Small intestine (tissue), 7 donors: ENCODE measurements at regions not wholly inside any gene's neighbourhood (a gene's known extent, or its start where the extent isn't known, plus 50 kb on each side); places are given as distances from the start of the nearest gene placed in this dataset.

ENCODE experiments used
- DNase-seq, 2 donors: peaks; one replicate each; pipeline versions ENCODE4 v3.0.0 to v3.0.0-alpha.2; 2013
- FAIRE-seq: peaks from 2 replicates; lab custom pipeline; 2012; peaks lifted over from hg19 to GRCh38; lab: Jason Lieb, UNC
- H3K27ac ChIP-seq, 3 donors: one replicate each; pipeline ENCODE4 v1.5.1; 2013; ENCODE audit warnings: low read length in 2 of 3, mild to moderate bottlenecking in 2 of 3, control low read depth in 1 of 3, inconsistent platforms in 1 of 3, low read depth in 1 of 3, moderate library complexity in 1 of 3
- H3K27me3 ChIP-seq, 3 donors: one replicate each; pipeline ENCODE4 v1.6.1; 2013; ENCODE audit warnings: low read length in 3 of 3, inconsistent platforms in 1 of 3; ENCODE audit not compliant: control insufficient read depth in 3 of 3, insufficient read depth in 3 of 3
- H3K36me3 ChIP-seq, 3 donors: one replicate each; pipeline ENCODE4 v1.6.1; 2013; ENCODE audit warnings: low read length in 3 of 3, inconsistent platforms in 1 of 3, low read depth in 1 of 3, mild to moderate bottlenecking in 1 of 3, moderate library complexity in 1 of 3; ENCODE audit not compliant: control insufficient read depth in 3 of 3, insufficient read depth in 2 of 3
- H3K4me1 ChIP-seq, 3 donors: one replicate each; pipeline ENCODE4 v1.6.1; 2013; ENCODE audit warnings: low read length in 2 of 3, inconsistent platforms in 1 of 3, low read depth in 1 of 3, mild to moderate bottlenecking in 1 of 3, moderate library complexity in 1 of 3; ENCODE audit not compliant: control insufficient read depth in 3 of 3, insufficient read depth in 2 of 3
- H3K4me3 ChIP-seq, 3 donors: one replicate each; pipeline ENCODE4 v1.5.1; 2013; ENCODE audit warnings: low read length in 3 of 3, control low read depth in 1 of 3, inconsistent platforms in 1 of 3, low read depth in 1 of 3, mild to moderate bottlenecking in 1 of 3, moderate library complexity in 1 of 3
- H3K9me3 ChIP-seq, 2 donors: one replicate each; pipeline ENCODE4 v1.6.1; 2013; ENCODE audit warnings: low read depth in 1 of 2, low read length in 1 of 2; ENCODE audit not compliant: control insufficient read depth in 2 of 2, insufficient read depth in 1 of 2
- WGBS, 3 donors: extraction: QIAGEN DNeasy Blood & Tissue Kit; methylation state at CpG; one replicate each; pipeline ENCODE4 v1.1.7; 2013; 5-methylcytosine and 5-hydroxymethylcytosine counted together
- donor health status: healthy with polysubstance abuse.
- donor health status: control.
- donor health status: control.
- donor health status: Bipolar disorder and iron deficiency.
- donor health status: healthy.

DNA sequence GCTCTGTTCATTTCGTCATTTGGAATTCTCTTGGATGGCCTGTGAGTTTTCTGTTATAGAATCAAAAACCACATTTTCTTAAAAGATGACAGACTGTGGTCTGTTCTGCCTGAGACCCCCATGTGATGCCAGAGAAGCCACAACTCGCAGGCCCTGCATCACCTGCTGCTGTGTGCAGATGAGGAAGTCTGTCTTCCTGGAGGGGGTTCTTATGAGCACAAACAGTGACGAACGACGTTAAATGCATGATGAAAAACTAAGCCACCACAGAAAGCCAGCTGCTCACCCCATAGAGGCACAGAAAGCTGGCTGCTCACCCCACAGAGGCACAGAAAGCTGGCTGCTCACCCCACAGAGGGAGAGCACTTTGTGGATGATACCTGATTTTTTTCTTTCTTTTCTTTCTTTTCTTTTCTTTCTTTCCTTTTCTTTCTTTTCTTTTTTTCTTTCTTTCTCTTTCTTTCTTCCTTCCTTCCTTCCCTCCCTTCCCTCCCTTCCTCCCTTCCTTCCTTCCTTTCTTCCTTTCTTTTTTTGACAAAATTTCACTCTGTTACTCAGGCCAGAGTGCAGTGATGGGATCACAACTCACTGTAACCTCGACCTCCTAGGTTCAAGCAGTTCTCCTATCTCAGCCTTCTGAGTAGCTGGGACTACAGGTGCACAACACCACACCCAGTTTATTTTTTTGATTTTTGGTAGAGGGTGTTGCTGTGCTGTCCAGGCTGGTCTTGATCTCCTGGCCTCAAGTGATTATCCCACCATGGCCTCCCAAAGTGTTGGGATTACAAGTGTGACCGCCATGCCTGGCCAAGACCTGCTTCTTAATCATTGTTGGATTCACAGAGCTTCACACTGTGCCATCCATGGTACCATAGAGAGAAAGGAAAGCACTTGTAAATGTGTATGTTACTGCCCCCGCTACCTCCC is 1191.4 kb downstream of the UQCRFS1 start:
- no peaks in the 10 kb centered on the region for H3K27me3 ChIP-seq
- H3K4me3 ChIP-seq, result no peak overlapping the region
- WGBS, 3 donors, result 54 to 70% (median 68%) methylated on average over 8 of the region's 8 CpGs
- no peaks in the 10 kb centered on the region for H3K4me1 ChIP-seq
- no peak overlapping the region for H3K27ac ChIP-seq
- FAIRE-seq (no peak), DNase-seq (no peak)
- peaks cover 0 to 1% of the 10 kb centered on the region in 2 donors for H3K9me3 ChIP-seq
- H3K36me3 ChIP-seq, result no peaks in the 10 kb centered on the region

DNA sequence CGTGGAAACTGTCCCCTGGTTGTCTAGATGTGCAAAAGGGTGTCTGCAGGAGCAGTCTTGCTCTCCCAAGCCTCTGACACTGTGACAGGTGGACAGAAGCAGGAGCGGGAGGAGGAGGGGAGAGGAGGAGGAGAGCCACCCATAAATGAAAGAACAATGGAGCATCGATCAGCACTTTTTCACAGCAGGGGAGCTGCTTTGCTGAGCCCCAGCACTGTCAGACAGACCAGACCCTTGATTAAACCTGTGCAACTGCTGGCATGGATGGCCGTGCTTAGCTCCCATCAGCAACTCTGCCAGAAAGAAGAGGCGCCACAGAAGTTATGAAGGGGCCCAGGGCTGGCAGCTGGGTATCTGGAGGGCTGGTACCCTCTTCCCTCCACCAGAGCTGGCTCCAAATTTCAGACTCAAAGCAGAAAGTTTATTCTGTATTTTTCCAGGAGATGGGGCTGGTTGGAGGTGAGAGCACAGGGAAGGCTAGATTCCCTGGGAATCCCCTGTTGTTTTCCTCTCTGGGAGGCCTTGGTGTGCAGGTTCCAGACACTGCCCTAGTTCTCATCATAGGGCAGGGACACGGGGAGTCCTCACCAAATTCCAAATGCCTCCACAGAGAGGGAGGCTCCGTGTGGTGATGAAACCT is 1192.2 kb downstream of the UQCRFS1 start:
- H3K36me3 ChIP-seq, result no peaks in the 10 kb centered on the region
- no peaks in the 10 kb centered on the region for H3K27me3 ChIP-seq
- peaks cover 0 to 1% of the 10 kb centered on the region in 2 donors for H3K9me3 ChIP-seq
- H3K27ac ChIP-seq, result no peak overlapping the region
- 39 to 62% (median 39%) methylated on average over 7 of the region's 7 CpGs for WGBS, 3 donors
- no peak for DNase-seq
- no peaks in the 10 kb centered on the region for H3K4me1 ChIP-seq
- no peak overlapping the region for H3K4me3 ChIP-seq
- FAIRE-seq, result no peak

DNA sequence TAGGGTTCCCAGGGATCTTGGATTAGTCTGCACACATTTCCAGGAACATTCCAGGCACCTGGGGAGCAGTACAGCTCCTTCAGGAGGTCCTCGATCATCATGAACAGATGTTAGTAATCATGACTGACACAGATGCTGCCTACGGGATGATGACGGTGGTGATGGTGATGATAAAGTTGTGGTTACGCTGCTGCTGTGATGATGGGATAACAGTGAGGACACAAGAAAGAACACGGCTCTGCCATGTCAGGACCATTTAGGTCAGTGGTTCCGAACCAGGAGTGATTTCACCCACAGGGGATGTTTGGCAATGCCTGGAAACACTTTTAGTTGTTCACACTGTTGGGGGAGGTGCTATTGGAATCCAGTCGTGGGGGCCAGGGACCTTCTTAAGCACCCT is 1193.0 kb downstream of the UQCRFS1 start:
- FAIRE-seq (no peak), DNase-seq (no peak)
- 74 to 78% (median 75%) methylated on average over 7 of the region's 7 CpGs for WGBS, 3 donors
- no peaks in the 10 kb centered on the region for H3K27me3 ChIP-seq
- H3K36me3 ChIP-seq, result no peaks in the 10 kb centered on the region
- peaks cover 0 to 1% of the 10 kb centered on the region in 2 donors for H3K9me3 ChIP-seq
- H3K4me3 ChIP-seq, result no peak overlapping the region
- H3K27ac ChIP-seq, result no peak overlapping the region
- no peaks in the 10 kb centered on the region for H3K4me1 ChIP-seq

DNA sequence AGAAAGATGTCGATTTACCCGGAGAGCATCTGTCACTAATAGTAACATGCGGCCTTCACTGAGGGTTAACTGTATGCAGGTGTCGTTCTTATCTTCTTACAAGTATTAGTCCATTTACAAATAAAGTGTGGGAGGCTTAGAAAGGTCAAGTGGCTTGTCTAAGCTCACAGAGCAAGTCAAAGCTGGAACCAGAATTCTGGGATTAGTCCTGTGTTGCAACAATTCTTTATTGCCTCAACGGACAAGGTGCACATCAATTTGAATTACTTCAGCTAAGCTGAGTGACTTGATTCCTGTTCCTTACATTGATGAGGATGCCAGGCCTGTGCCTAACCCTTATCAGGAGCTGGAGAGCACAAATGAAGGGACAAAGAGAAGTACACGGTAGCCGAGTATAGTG is 1193.6 kb downstream of the UQCRFS1 start:
- Histone ChIP-seq H3K36me3 (no peaks in the 10 kb centered on the region), H3K4me3 (no peak overlapping the region), H3K4me1 (no peaks in the 10 kb centered on the region), H3K27me3 (no peaks in the 10 kb centered on the region), H3K27ac (no peak overlapping the region), H3K9me3 (peaks cover 0 to 1% of the 10 kb centered on the region in 2 donors)
- no peak for FAIRE-seq
- DNase-seq, result no peak
- 63 to 67% (median 63%) methylated on average over 7 of the region's 7 CpGs for WGBS, 3 donors

DNA sequence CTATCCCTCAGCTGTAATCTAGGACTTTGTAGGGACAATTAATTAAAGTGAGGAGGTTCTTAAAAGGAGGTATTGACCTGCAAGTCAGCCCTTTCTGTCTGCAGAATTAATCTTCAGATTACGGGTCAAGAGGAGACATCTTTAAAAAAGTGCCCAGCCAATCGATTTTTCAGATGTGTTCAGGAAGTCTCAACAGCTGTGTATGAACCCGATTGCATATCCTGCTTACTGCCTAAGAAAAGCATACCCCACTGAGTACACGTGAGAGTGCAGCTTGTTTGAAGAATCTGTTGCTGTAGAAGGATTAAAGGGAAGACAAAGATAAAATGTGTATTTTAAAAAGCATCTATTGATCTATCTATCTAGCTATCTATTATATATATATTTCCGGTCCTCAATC is 1194.5 kb downstream of the UQCRFS1 start:
- Histone ChIP-seq H3K4me3 (no peak overlapping the region), H3K36me3 (no peaks in the 10 kb centered on the region), H3K9me3 (peaks cover 0 to 1% of the 10 kb centered on the region in 2 donors), H3K27me3 (no peaks in the 10 kb centered on the region), H3K4me1 (no peaks in the 10 kb centered on the region), H3K27ac (no peak overlapping the region)
- FAIRE-seq (no peak), DNase-seq (no peak)
- WGBS, 3 donors, result 47 to 62% (median 55%) methylated on average over 5 of the region's 5 CpGs

DNA sequence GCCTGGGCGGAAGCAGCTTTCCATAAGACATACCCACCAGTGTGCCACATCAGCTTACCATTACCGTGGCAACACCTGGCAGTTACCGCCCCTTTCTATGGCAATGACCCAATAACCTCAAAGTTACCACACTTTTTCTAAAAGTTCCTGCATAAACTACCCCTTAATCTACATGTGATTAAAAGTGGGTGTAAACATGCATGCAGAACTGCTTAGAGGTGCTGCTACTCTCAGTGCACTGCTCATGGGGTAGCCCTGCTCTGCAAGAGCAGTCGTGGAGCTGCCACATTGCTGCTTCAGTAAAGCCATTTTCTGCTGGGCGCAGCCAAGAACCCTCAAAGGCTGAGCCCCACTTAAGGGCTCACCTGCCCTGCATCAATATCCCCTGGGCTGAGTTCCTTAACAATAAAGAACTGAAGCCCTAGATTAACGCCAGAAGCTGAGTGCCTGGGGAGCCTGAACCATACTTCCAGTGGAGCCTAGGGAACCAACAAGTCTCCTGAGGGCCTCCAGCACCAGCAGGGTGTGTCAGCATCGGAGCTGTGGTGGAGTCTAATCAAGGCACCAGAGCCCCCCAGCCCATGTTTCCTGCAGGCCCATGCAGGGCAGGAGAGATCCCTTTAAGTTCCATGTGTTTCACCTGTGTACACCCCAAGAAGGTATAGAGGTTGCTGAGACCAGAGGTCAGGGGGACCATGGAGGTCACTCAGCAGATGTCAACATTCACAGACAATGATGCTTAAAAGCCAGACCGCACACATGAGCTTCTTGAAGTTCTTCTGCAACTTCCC is 1198.1 kb downstream of the UQCRFS1 start:
- H3K4me3 ChIP-seq, result no peak overlapping the region
- DNase-seq, result no peak
- H3K36me3 ChIP-seq, result no peaks in the 10 kb centered on the region
- H3K27ac ChIP-seq, result no peak overlapping the region
- H3K27me3 ChIP-seq, result no peaks in the 10 kb centered on the region
- FAIRE-seq, result no peak
- WGBS, 3 donors, result 72 to 85% (median 83%) methylated on average over 8 of the region's 8 CpGs
- no peaks in the 10 kb centered on the region for H3K4me1 ChIP-seq
- peaks cover 0 to 4% of the 10 kb centered on the region in 2 donors for H3K9me3 ChIP-seq

DNA sequence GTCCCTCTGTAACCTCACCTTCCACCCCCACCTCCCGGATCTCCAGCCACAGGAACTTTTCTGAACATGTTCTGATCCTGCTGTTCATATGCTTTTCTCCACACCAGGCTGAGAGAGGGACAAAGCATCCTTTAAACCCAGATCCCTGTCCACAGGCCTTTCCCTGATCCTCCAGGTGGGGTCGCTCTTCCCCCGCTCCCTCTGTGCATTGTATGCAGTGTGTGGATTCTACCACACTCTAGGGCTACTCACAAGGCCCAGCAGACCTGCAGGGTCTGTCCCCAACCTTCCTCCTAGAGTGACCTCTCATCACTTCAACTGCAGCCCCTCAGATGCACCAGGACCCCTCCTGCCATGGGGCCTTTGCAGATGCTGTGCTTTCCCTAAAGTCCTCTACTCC is 1200.6 kb downstream of the UQCRFS1 start:
- WGBS, 3 donors, result 71 to 78% (median 77%) methylated on average over 3 of the region's 3 CpGs
- no peaks in the 10 kb centered on the region for H3K36me3 ChIP-seq
- no peak for FAIRE-seq

DNA sequence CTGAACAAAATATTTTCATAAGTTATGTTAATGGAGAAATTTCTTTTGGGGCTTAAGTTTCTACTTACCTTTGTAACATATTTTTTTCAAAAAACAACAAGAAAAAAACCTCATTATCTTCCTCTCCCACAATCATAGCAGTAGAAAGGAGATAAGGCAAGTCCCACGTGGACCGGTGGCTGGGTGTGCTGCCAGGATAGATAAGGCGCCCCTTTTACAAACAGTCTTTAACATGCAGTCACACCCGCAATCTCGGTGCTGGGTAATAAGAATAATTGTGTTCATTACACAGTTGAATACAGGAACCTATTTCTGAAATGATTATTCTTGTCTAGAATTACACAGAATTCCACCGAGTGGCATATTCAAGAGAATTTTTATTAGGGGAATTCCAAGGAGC is 1202.3 kb downstream of the UQCRFS1 start:
- no peaks in the 10 kb centered on the region for H3K4me1 ChIP-seq
- H3K27ac ChIP-seq, result no peak overlapping the region
- H3K36me3 ChIP-seq, result no peaks in the 10 kb centered on the region
- DNase-seq (no peak), FAIRE-seq (no peak)
- WGBS, 3 donors, result 33 to 62% (median 50%) methylated on average over 6 of the region's 6 CpGs
- no peak overlapping the region for H3K4me3 ChIP-seq
- no peaks in the 10 kb centered on the region for H3K27me3 ChIP-seq
- H3K9me3 ChIP-seq, result peaks cover 0 to 3% of the 10 kb centered on the region in 2 donors

More for the DNA sequence above, 1200.6 kb downstream of the UQCRFS1 start:
- Histone ChIP-seq H3K4me1 (no peaks in the 10 kb centered on the region), H3K4me3 (no peak overlapping the region), H3K9me3 (peaks cover 0 to 3% of the 10 kb centered on the region in 2 donors), H3K27ac (no peak overlapping the region), H3K27me3 (no peaks in the 10 kb centered on the region)
- no peak for DNase-seq
